ENCODE measurements at regions not wholly inside any gene's neighbourhood (a gene's known extent, or its start where the extent isn't known, plus 50 kb on each side); places are given as distances from the start of the nearest gene placed in this dataset.
"Not testable (repeated sequence)": the region's sequence is repeated elsewhere in the genome, so short reads cannot be mapped to it uniquely, and the experiment has no call there.

GRCh38 chr3:82392203-82392775 is 630.8 kb upstream of the GBE1 start:
- no peak overlapping the region for H3K4me3 ChIP-seq (ENCODE audit: low read depth, low read length)
- TF ChIP-seq, protein P1, sequence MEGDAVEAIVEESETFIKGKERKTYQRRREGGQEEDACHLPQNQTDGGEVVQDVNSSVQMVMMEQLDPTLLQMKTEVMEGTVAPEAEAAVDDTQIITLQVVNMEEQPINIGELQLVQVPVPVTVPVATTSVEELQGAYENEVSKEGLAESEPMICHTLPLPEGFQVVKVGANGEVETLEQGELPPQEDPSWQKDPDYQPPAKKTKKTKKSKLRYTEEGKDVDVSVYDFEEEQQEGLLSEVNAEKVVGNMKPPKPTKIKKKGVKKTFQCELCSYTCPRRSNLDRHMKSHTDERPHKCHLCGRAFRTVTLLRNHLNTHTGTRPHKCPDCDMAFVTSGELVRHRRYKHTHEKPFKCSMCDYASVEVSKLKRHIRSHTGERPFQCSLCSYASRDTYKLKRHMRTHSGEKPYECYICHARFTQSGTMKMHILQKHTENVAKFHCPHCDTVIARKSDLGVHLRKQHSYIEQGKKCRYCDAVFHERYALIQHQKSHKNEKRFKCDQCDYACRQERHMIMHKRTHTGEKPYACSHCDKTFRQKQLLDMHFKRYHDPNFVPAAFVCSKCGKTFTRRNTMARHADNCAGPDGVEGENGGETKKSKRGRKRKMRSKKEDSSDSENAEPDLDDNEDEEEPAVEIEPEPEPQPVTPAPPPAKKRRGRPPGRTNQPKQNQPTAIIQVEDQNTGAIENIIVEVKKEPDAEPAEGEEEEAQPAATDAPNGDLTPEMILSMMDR (IDR thresholded peaks at IDR 0.05; ENCODE audit: control insufficient read depth, extremely low read depth, insufficient read depth), result no peak
- no peak for DNase-seq (ENCODE audit: low read depth)

DNA sequence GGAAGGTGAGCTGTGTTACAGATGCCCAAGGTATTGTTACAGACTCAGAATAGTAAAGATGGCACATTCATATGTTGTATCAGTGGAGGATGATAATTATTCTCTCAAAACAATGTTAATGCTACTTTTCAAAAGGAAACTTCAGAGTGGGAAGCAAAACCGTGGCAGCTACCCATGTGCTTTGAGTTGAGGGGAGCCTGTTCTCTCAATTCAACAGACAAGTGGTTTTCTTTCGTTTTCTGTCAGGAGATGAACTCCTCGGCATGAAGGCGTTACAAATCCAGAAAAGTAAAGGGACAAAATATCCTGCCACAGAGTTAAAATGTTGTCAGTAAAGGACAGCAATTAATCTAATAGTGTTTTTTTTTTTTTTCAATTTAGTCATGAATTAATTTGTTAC is 629.4 kb upstream of the GBE1 start:
- TF ChIP-seq, protein P1 (IDR thresholded peaks at IDR 0.05; ENCODE audit: control insufficient read depth, extremely low read depth, insufficient read depth), result no peak
- no peak for DNase-seq (ENCODE audit: low read depth)
- H3K4me3 ChIP-seq (ENCODE audit: low read depth, low read length), result no peak overlapping the region

- TF ChIP-seq, protein P1 (IDR thresholded peaks at IDR 0.05; ENCODE audit: control insufficient read depth, extremely low read depth, insufficient read depth), result no peak
- no peak overlapping the region for H3K4me3 ChIP-seq (ENCODE audit: low read depth, low read length)
- DNase-seq (ENCODE audit: low read depth), result no peak
Observed at GRCh38 chr3:82386647-82387046, 625.2 kb upstream of the GBE1 start.

DNA sequence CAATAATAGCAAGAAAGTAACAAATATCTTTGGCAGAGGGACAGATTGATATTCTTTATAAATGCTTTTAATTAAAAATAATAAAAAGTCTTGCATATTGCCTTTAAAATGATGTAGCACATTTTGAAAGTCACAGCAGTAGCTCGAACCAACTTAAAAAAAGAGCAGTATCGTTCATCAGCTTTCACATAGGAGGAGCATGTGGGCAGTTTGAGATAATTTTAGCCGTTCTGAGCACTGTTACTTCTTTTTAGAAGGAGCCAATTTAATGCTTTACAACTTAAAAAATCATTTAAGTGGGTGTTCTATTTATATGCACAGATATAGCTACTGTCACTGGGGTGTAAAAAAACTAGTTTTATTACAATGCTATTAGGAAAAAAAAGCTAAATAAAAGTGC is 622.7 kb upstream of the GBE1 start:
- TF ChIP-seq, protein P1 (IDR thresholded peaks at IDR 0.05; ENCODE audit: control insufficient read depth, extremely low read depth, insufficient read depth), result no peak
- no peak overlapping the region for H3K4me3 ChIP-seq (ENCODE audit: low read depth, low read length)
- no peak for DNase-seq (ENCODE audit: low read depth)

DNA sequence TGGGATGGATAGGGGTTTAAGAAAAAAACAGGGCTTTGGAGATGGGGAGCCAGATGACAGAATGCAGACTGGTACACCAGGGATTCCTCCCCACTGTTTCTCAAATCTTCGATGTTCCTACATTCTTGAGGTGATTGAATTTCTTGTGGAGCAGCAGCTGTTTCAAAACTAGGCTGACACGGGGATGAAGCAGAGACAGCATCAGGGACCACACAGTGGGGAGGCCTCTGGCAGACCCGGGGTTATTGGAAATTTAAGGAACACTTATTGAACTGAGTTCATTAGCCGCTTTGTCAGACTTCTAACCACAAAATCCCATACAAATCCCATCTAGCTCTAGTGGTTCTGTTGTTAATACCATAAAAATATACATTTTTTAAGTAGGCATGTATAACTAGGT is 621.4 kb upstream of the GBE1 start:
- TF ChIP-seq, protein P1 (IDR thresholded peaks at IDR 0.05; ENCODE audit: control insufficient read depth, extremely low read depth, insufficient read depth), result no peak
- H3K4me3 ChIP-seq (ENCODE audit: low read depth, low read length), result no peak overlapping the region
- DNase-seq (ENCODE audit: low read depth), result no peak

DNA sequence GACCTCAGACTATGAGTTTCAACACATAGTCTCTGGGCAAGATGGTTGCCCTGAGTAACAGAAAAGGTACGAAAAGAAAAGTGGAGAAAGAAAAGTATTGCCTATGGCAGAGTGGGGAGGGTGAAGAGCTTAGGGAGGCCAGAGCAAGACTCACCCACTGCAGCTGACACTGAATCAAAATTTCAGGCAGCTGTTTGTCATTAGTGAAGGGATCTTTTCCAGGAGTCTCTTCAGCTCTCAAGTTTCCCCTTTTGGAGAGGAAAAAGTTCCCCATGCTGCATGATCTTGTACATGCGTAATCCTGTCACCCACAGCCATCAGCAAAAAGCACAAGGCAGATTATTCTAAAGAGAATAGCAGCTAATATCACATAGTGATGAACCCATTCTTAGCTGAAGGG is 616.9 kb upstream of the GBE1 start:
- DNase-seq (ENCODE audit: low read depth), result no peak
- TF ChIP-seq, protein P1 (IDR thresholded peaks at IDR 0.05; ENCODE audit: control insufficient read depth, extremely low read depth, insufficient read depth), result no peak
- H3K4me3 ChIP-seq (ENCODE audit: low read depth, low read length), result no peak overlapping the region

- H3K4me3 ChIP-seq (ENCODE audit: low read depth, low read length), result no peak overlapping the region
- TF ChIP-seq, protein P1 (IDR thresholded peaks at IDR 0.05; ENCODE audit: control insufficient read depth, extremely low read depth, insufficient read depth), result no peak
- no peak for DNase-seq (ENCODE audit: low read depth)
Observed at GRCh38 chr3:82376883-82377282, 615.4 kb upstream of the GBE1 start.

GRCh38 chr3:82373833-82374232 is 612.4 kb upstream of the GBE1 start:
- not testable (repeated sequence) for DNase-seq (ENCODE audit: low read depth)

More at GRCh38 chr3:82373833-82374232, 612.4 kb upstream of the GBE1 start:
- H3K4me3 ChIP-seq (ENCODE audit: low read depth, low read length), result not testable (repeated sequence)
